ENCODE measurements at regions not wholly inside any gene's neighbourhood (a gene's known extent, or its start where the extent isn't known, plus 50 kb on each side); places are given as distances from the start of the nearest gene placed in this dataset.

- in situ Hi-C loops (cut with HindIII; ENCODE audit: low pct_unique_long_range_greater_than_20kb, low sequenced_read_pairs), result no loop called here
- TF ChIP-seq JUND (IDR thresholded peaks at IDR 0.05; ENCODE audit: low read depth), result no peak
These were observed 492.0 kb upstream of the USP24 start for GRCh38 chr1:55707196-55707595.

GRCh38 chr1:55706397-55706796 lies 491.2 kb upstream of the USP24 start:
- in situ Hi-C loops (cut with HindIII; ENCODE audit: low pct_unique_long_range_greater_than_20kb, low sequenced_read_pairs), result no loop called here
- no peak for DNase-seq (ENCODE audit: low read depth in 1 of 2, low spot score in 1 of 2)
- TF ChIP-seq JUND (IDR thresholded peaks at IDR 0.05; ENCODE audit: low read depth), result no peak

More at GRCh38 chr1:55707196-55707595, 492.0 kb upstream of the USP24 start:
- DNase-seq (ENCODE audit: low read depth in 1 of 2, low spot score in 1 of 2), result no peak

DNA sequence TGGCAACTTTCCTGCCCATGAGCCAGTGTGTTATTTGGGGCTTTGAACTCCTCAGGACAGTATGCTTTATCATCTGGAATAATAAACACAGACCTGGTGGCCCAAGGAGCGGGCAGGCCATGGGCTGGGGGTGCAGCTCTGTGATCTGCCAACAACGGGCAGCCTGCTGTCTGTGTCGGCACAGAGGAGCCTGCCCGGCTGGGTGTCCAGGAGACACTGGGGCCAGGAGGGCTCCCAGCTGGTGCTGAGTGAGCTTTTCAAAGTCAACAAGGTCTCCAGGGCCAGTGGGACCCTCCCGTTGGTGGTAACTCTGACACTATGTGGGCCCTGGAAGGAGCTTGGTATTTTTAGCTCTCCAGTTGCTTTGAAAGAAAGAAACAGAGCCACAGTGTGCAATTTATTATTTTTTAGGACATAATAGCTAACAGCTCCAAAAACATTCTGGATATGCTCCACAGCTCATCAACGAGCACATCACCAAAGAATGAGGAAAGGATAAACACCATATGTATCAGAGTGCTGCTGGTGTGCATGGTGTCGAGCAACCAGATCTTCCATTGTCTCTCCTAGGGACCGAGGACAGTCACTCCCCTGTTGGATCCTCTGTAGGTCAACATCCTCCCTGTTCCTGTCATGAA lies 488.7 kb upstream of the USP24 start:
- DNase-seq (ENCODE audit: low read depth in 1 of 2, low spot score in 1 of 2), result no peak
- in situ Hi-C loops (cut with HindIII; ENCODE audit: low pct_unique_long_range_greater_than_20kb, low sequenced_read_pairs), result no loop called here
- TF ChIP-seq JUND (IDR thresholded peaks at IDR 0.05; ENCODE audit: low read depth), result no peak

GRCh38 chr1:55702064-55702463 lies 486.9 kb upstream of the USP24 start:
- TF ChIP-seq JUND (IDR thresholded peaks at IDR 0.05; ENCODE audit: low read depth), result no peak
- in situ Hi-C loops (cut with HindIII; ENCODE audit: low pct_unique_long_range_greater_than_20kb, low sequenced_read_pairs), result no loop called here
- peak; percentile 14 to 20 for DNase-seq (ENCODE audit: low read depth in 1 of 2, low spot score in 1 of 2)

GRCh38 chr1:55700359-55701130 lies 485.4 kb upstream of the USP24 start:
- DNase-seq (ENCODE audit: low read depth in 1 of 2, low spot score in 1 of 2), result no peak

DNA sequence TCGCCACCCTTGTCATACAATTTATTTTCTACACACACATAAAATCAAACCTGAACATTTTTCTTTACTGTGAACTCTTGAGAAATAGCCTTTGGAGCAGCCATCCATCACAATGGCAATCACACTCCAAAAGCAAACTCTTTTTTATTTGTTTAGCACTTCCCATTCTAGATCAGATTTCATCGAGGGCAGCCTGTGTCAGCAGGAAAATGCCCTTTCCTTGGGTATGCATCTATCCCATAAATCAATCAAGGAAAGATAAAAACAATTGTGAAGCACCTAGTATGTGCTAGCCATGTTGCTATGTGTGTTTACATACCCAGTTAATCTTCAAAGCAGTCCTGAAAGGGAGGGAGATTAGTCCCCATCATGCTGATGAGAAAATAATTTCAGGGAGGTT lies 484.1 kb upstream of the USP24 start:
- TF ChIP-seq JUND (IDR thresholded peaks at IDR 0.05; ENCODE audit: low read depth), result no peak
- in situ Hi-C loops (cut with HindIII; ENCODE audit: low pct_unique_long_range_greater_than_20kb, low sequenced_read_pairs), result no loop called here
- no peak for DNase-seq (ENCODE audit: low read depth in 1 of 2, low spot score in 1 of 2)

More at GRCh38 chr1:55700359-55701130, 485.4 kb upstream of the USP24 start:
- in situ Hi-C loops (cut with HindIII; ENCODE audit: low pct_unique_long_range_greater_than_20kb, low sequenced_read_pairs), result no loop called here
- TF ChIP-seq JUND (IDR thresholded peaks at IDR 0.05; ENCODE audit: low read depth), result no peak

GRCh38 chr1:55697997-55698535 lies 482.9 kb upstream of the USP24 start:
- no peak for DNase-seq (ENCODE audit: low read depth in 1 of 2, low spot score in 1 of 2)
- in situ Hi-C loops (cut with HindIII; ENCODE audit: low pct_unique_long_range_greater_than_20kb, low sequenced_read_pairs), result no loop called here
- no peak for TF ChIP-seq JUND (IDR thresholded peaks at IDR 0.05; ENCODE audit: low read depth)

DNA sequence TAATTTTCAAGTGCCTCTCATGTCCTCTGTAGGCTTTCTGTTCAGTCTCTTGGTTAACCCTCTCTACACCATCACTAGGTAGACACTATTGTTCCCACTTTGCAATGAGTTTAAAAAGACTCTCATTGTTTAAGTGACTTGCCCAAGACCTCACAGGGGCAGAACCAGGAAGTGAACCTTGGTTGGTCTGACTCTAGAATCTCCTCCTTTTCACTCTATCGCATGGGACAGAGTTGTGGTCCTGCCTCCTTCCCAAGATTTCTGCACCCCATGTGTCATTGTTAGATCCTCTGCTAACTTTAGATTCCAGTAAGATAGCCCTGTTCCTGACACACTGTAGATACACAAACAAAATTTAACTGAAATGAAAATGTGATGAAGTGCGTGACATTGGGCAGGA lies 481.7 kb upstream of the USP24 start:
- no peak for DNase-seq (ENCODE audit: low read depth in 1 of 2, low spot score in 1 of 2)
- no peak for TF ChIP-seq JUND (IDR thresholded peaks at IDR 0.05; ENCODE audit: low read depth)
- in situ Hi-C loops (cut with HindIII; ENCODE audit: low pct_unique_long_range_greater_than_20kb, low sequenced_read_pairs), result no loop called here

- in situ Hi-C loops (cut with HindIII; ENCODE audit: low pct_unique_long_range_greater_than_20kb, low sequenced_read_pairs), result no loop called here
- DNase-seq (ENCODE audit: low read depth in 1 of 2, low spot score in 1 of 2), result no peak
- TF ChIP-seq JUND (IDR thresholded peaks at IDR 0.05; ENCODE audit: low read depth), result no peak
These were observed 481.1 kb upstream of the USP24 start for GRCh38 chr1:55696181-55696754.

DNA sequence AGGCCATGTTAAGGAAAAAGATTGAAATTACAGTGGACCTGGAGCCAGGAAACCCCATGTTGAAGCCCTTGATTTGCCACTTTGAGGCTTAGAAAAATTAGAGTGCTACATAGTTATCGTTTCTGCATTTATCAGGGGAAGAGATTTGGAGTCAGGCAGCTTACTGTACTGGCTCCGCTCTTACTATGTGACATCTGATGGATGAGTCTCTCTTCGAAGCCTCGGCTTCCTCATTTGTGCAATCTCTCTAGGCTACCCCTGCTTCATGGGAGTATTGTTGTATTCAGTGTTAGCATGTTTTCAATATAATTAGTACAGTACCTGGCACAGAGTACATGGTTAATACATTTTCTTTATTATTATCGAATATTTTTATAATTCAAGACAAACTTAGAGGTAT lies 480.4 kb upstream of the USP24 start:
- in situ Hi-C loops (cut with HindIII; ENCODE audit: low pct_unique_long_range_greater_than_20kb, low sequenced_read_pairs), result no loop called here
- no peak for DNase-seq (ENCODE audit: low read depth in 1 of 2, low spot score in 1 of 2)
- no peak for TF ChIP-seq JUND (IDR thresholded peaks at IDR 0.05; ENCODE audit: low read depth)

DNA sequence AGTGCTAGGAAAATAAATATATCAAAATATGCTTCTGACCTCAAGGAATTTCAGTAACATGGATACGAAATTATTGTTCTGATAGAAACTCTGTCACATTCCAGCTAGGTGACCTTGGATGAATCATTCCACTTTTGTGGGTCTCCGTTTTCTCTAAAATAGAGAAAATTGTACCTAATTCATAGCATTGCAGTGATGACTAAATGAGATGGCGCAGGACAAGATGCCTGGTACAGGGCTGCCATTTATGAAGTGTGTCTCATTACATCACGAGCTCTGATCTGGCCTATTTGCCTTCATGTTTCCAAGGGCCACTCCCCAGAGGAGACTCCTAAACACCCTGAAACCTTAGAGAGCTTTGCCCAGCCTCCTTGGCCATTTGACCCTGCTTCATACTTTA lies 480.0 kb upstream of the USP24 start:
- DNase-seq (ENCODE audit: low read depth in 1 of 2, low spot score in 1 of 2), result no peak
- in situ Hi-C loops (cut with HindIII; ENCODE audit: low pct_unique_long_range_greater_than_20kb, low sequenced_read_pairs), result no loop called here
- TF ChIP-seq JUND (IDR thresholded peaks at IDR 0.05; ENCODE audit: low read depth), result no peak

- no peak for DNase-seq (ENCODE audit: low read depth in 1 of 2, low spot score in 1 of 2)
- no peak for TF ChIP-seq JUND (IDR thresholded peaks at IDR 0.05; ENCODE audit: low read depth)
- in situ Hi-C loops (cut with HindIII; ENCODE audit: low pct_unique_long_range_greater_than_20kb, low sequenced_read_pairs), result no loop called here
These were observed 479.2 kb upstream of the USP24 start for GRCh38 chr1:55694310-55694801.

DNA sequence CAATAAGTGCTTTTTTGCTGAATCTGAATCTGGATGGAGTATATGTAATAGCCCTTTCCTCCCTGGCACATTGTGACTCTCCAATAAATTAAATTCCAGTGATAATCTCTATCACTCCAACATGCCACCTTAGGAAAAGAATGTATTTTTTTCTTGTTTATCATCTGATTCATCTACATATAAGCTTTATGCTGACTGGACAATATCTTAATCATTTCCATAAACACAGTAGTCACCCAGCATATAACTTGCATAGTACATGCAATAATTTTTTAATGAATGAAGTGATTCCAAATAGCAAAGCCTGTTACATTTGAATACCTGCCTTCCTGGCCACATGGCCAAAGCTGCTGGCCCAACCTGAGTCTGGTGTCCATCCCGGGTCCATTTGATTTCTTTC lies 477.6 kb upstream of the USP24 start:
- in situ Hi-C loops (cut with HindIII; ENCODE audit: low pct_unique_long_range_greater_than_20kb, low sequenced_read_pairs), result no loop called here
- DNase-seq (ENCODE audit: low read depth in 1 of 2, low spot score in 1 of 2), result no peak
- TF ChIP-seq JUND (IDR thresholded peaks at IDR 0.05; ENCODE audit: low read depth), result no peak
